Lower leg skin (tissue), 3 donors: ENCODE measurements at regions not wholly inside any gene's neighbourhood (a gene's known extent, or its start where the extent isn't known, plus 50 kb on each side); places are given as distances from the start of the nearest gene placed in this dataset.

Source experiments
- POLR2A ChIP-seq, 2 donors: fragments of 450-650 bp; IDR thresholded peaks; one replicate each; pipeline ENCODE4 v1.6.1; 2016 to 2017; ENCODE audit warnings: antibody characterized with exemption in 2 of 2, mild to moderate bottlenecking in 1 of 2, moderate library complexity in 1 of 2
- TF ChIP-seq, protein P1 (sequence below), 3 donors: fragments of 450-650 bp; IDR thresholded peaks; one replicate each; pipeline ENCODE4 v1.5.1; 2016; ENCODE audit warnings: antibody characterized with exemption in 3 of 3, mild to moderate bottlenecking in 3 of 3, moderate library complexity in 2 of 3

DNA sequence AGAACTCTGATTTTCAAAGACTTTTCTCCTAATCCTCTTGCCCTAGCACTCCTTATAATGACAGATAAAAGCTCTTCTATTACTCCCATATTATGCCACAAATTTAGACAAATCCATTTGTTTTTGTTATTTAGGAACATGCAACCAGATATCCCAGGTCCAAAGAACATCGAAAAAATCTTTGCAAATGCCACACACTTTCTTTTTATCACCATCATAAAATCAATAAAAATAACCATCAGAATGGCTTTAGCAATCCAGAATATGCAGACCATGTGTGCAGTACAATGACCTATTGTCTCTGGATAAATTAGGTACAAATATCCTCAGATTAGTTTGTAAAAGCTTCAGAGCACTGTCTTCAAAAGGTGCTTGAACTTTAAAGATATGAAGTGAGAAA, 376.2 kb upstream of the TCF4 start:
- TF ChIP-seq, protein P1, sequence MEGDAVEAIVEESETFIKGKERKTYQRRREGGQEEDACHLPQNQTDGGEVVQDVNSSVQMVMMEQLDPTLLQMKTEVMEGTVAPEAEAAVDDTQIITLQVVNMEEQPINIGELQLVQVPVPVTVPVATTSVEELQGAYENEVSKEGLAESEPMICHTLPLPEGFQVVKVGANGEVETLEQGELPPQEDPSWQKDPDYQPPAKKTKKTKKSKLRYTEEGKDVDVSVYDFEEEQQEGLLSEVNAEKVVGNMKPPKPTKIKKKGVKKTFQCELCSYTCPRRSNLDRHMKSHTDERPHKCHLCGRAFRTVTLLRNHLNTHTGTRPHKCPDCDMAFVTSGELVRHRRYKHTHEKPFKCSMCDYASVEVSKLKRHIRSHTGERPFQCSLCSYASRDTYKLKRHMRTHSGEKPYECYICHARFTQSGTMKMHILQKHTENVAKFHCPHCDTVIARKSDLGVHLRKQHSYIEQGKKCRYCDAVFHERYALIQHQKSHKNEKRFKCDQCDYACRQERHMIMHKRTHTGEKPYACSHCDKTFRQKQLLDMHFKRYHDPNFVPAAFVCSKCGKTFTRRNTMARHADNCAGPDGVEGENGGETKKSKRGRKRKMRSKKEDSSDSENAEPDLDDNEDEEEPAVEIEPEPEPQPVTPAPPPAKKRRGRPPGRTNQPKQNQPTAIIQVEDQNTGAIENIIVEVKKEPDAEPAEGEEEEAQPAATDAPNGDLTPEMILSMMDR (IDR thresholded peaks at IDR 0.05), result no peak
- TF ChIP-seq POLR2A (IDR thresholded peaks at IDR 0.05), result no peak
